Epidermal melanocyte (primary cell): ENCODE measurements at regions not wholly inside any gene's neighbourhood (a gene's known extent, or its start where the extent isn't known, plus 50 kb on each side); places are given as distances from the start of the nearest gene placed in this dataset.
"Not testable (repeated sequence)": the region's sequence is repeated elsewhere in the genome, so short reads cannot be mapped to it uniquely, and the experiment has no call there.

ENCODE experiments used
- DNase-seq: peaks from one replicate; pipeline ENCODE4 v3.0.0; 2011; ENCODE audit warnings: low spot score; ENCODE audit not compliant: insufficient read length

DNA sequence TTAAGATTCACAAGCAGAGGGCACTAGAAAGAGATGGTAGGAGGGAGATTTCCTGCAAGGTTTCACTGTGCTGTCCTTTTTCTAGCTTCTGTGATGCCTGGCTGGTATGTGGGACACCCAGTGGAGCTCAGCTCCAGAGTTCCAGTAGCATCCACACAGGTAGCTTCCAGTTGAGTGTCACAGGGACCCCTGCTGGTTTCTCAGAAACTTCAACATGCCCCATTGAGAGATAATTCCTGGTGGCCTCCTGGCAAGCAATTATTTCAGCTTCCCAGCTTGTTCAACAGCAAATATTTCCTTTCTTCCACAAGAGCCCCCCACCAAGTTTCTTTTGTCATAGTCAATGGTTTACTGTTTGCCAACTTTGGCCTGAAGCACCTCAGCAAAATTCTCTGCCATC, 858.7 kb downstream of the REEP3 start:
- no peak for DNase-seq

DNA sequence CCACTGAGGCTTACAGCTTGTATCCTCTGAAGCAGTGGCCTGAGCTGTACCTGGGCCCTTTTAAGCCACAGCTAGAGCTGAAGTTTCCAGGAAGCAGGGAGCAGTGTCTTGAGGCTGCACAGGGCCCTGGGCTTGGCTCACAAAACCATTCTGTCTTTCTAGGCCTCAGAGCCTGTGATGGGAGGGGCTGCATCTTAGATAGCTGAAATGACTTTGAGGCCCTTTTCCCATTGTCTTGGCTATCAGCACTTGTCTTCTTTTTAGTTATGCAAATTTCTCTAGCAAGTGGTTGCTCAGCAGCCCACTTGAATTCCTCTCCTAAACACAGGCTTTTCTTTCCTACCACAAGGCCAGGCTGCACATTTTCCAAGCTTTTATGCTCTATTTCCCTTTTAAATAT, 864.2 kb downstream of the REEP3 start:
- DNase-seq: no peak

GRCh38 chr10:64394744-64395143, 873.5 kb downstream of the REEP3 start:
- no peak for DNase-seq

DNA sequence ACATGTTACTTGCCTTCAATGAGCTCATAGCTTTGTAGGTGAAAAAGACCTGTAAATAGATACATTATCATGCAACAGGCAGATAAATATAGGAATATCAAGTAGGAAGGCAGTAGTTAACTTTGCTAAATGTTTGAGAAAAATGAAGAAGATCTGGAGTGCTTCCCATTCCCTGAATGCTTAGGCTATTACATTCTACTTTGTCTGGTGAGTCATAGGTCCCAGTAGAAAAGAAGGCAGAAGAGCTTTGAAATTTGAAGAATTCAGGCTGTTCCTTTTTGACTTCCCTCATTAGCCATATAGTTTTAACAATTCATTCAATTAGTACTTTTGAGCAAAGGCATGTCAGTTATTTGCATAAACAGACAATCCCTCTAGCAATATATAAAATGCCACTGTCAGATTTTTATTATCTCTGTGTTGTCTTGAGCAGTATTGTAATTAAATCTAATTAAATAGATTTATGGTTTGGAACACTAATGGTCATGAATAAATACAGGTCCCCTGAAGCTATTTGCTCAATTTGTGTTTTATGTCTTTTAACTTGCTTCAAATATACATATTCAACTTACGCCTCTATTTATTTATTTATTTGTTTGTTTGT, 875.0 kb downstream of the REEP3 start:
- DNase-seq: no peak

- DNase-seq: no peak
These were observed 875.9 kb downstream of the REEP3 start for GRCh38 chr10:64397125-64397524.

- no peak for DNase-seq
These were observed 887.4 kb downstream of the REEP3 start for GRCh38 chr10:64408391-64409183.

- DNase-seq: no peak
These were observed 888.1 kb downstream of the REEP3 start for GRCh38 chr10:64409349-64409748.

- no peak for DNase-seq
These were observed 894.8 kb downstream of the REEP3 start for GRCh38 chr10:64416011-64416410.

DNA sequence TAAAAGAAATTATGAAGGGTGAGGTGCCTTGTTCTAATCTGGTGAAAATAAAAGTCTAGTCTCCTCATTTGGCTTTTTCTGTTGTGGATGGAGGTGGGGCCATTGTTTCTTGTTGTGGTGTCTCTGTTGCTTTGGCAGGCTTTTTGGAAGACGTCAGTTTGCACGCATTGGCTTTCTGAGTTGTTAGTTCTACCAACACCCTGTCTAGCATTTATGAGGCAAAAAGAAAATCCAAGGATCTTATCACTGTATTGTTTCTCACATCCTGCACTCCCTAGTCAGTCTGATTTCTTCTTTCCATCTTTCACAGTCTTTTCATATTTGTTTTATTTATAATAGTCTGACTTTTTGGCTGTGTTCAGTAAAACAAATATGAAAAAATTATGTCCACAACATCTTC, 898.3 kb downstream of the REEP3 start:
- DNase-seq: no peak

DNA sequence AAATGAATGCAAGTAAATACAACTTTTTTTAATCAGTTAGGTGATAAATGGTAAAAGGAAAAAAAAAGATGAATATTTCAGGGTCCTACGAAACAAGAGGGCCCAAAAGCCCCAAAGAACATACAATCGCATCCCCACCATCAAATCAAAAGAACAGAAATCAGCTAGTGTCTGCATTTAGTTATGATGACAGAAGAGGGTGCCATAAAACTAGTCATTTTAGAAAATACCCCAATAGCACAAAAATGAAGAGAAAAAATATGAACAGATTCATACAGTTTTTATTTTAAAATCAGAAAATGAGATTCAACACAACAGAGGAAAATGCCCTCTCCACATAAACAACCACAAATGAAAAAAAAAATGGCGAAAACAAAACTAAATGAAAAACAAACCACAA, 905.5 kb downstream of the REEP3 start:
- DNase-seq: no peak

DNA sequence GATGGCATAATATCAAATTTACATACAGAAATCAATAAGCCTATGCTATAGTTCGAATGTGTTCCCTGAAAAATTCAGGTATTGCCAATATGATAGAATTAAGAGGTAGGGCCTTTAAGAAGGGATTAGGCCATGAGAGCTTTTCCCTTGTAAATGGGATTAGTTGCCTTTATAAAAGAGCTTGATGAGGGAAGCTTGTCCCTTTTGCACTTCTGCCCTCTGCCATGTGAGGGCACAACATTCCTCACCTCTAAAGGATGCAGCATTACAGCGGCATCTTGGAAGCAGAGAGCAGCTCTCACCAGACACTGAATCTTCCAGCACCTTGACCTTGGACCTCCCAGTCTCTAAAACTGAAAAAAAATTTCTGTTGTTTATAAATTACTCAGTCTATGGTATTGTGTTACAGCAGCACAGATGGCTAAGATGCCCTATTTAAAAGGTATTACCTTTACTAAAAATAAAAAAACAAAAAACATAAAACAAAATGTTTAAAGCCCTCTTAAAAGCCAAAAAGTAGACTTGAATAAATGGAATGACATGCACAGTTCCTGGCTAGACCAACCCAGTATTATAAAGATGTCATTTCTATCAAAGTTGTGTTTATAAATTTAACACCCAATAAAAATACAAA, 909.6 kb downstream of the REEP3 start:
- no peak for DNase-seq

DNA sequence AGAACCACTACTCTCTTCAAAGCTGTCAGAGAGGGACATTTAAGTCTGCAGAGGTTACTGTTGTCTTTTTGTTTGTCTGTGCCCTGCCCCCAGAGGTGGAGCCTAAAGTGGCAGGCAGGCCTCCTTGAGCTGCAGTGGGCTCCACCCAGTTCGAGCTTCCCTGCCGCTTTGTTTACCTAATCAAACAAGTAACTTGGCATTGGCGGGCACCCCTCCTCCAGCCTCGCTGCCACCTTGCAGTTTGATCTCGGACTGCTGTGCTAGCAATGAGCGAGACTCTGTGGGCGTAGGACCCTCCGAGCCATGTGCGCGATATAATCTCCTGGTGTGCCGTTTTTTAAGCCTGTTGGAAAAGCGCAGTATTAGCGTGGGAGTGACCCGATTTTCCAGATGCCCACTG, 920.7 kb downstream of the REEP3 start:
- DNase-seq: not testable (repeated sequence)

- no peak for DNase-seq
These were observed 923.0 kb downstream of the REEP3 start for GRCh38 chr10:64444163-64444562.

DNA sequence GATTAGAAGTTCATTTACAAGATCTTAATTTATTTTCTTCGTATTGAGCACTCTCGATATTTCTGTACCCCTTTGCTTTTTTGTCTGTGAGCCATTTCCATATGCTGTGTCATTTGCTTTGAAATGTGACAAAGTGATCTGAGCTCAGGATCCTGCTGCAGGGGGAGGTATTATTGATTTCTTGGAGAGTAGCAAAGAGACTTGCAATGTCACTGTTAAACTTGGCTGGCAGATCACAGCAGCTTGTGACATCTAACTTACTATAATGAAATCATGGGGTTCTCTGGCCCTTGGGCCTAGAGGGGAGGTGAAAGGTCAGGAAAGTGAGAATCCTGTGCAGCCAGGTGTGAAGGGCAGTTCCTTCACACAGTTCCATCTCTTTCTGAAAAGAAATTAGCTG, 923.4 kb downstream of the REEP3 start:
- no peak for DNase-seq

DNA sequence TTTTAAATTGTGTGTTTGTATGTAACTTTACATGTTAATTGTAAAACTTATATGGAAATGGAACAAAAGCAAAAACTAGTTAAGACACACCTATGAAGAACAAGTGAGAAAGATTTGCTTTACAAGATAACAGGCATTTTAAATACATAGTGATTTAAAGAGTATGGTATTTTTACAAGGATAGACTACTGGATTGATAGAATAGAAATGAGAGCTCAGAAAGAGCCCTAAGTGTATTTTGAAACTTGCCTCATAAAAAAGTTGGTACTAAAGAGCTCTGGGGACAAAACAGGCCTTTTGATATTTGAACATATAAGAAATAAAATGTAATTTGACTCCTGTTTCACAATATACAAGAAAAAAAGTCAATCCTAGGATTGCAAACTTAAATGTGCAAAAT, 928.4 kb downstream of the REEP3 start:
- DNase-seq: no peak

- no peak for DNase-seq
These were observed 929.1 kb downstream of the REEP3 start for GRCh38 chr10:64450312-64450711.

- no peak for DNase-seq
These were observed 933.8 kb downstream of the REEP3 start for GRCh38 chr10:64454962-64455361.

GRCh38 chr10:64458306-64458705, 937.1 kb downstream of the REEP3 start:
- no peak for DNase-seq

DNA sequence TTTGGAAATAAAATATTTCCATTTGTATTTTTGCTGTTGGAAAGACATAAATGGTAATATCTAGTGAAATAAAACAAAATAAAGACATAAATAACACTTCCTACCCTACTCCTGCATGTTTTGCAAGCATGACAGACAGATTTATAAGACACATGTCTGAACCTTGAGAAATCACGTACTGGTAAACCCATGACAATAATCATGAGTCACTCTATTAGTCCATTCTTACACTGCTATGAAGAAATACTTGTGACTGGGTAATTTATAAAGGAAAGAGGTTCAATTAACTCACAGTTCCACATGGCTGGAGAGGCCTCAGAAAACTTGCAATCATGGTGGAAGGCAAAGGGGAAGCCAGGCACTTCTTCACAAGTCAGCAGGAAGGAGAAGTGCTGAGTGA, 942.2 kb downstream of the REEP3 start:
- DNase-seq: no peak

DNA sequence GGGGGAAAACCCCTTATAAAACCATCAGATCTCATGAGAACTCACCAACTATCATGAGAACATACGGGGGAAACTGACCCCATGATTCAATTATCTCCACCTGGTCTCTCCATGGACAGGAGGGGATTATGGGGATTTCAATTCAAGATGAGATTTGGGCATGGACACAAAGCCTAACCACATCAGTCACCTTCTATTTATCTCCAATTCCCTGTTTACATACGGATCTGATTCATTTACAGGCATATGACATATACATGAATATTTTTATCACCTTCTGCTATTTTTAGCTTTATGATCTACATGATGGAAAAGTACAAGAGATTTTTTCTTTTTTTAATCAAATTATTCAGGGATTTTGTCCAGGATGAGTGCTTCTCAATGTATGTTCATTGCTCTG, 944.5 kb downstream of the REEP3 start:
- DNase-seq: no peak

DNA sequence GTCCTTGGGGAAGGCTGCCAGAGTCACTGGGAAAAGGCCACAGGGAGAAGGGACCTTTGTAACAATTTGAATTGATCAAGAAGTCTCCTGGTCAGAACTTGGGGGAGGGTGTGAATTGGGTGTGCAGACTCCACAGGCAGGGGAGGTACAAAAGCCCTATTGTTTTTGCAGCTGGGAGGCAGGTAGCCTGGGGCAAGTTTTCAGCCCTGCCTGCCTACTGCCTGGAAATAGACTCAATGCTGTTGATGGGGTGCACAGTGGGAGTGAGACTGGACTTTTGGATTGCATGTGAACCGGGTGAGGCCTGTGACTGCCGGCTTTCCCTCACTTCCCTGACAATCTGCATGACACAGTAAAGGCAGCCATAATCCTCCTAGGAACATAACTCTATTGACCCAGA, 947.0 kb downstream of the REEP3 start:
- DNase-seq: no peak

- DNase-seq: no peak
These were observed 955.3 kb downstream of the REEP3 start for GRCh38 chr10:64476506-64476905.

GRCh38 chr10:64477791-64478190, 956.6 kb downstream of the REEP3 start:
- DNase-seq: no peak
